GM18870 (cell line): ENCODE measurements at regions not wholly inside any gene's neighbourhood (a gene's known extent, or its start where the extent isn't known, plus 50 kb on each side); places are given as distances from the start of the nearest gene placed in this dataset.
"Not testable (repeated sequence)": the region's sequence is repeated elsewhere in the genome, so short reads cannot be mapped to it uniquely, and the experiment has no call there.

Experiments
- ATAC-seq: cut with Tn5 transposase; IDR thresholded peaks from one replicate; pipeline ENCODE4 v1.9.1; 2021; ENCODE audit warnings: moderate library complexity; ENCODE audit not compliant: unreplicated experiment

DNA sequence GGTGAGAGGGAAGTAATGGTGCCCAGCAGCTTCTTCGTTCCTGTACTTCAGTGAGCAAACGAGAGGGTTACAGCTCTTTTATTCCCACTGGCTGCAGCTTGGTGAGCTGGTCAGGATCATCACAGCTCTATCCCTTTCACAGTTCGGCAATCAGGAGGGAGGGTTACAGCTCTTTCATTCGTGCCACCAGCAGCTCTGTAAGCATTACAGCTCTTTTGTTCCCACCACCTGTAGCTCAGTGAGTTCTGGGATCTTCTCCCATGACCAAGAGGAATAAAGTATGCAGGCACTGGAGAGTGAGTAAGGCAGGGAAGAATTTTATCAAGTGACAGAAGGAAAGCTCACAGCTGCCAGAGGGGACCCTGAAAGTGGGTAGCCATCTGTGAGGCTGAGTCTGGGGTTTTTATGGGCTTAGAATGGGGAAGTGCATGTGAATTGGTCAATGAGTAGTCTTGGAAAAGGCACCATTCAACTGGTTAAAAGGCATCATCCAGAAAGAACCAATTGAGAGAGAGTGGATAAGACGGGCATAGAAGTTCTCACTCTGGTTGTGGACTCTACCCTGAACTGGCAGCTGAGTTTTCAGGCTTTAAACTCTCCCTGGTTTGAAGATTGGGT lies 123.7 kb downstream of the COX18 start:
- ATAC-seq: no peak

DNA sequence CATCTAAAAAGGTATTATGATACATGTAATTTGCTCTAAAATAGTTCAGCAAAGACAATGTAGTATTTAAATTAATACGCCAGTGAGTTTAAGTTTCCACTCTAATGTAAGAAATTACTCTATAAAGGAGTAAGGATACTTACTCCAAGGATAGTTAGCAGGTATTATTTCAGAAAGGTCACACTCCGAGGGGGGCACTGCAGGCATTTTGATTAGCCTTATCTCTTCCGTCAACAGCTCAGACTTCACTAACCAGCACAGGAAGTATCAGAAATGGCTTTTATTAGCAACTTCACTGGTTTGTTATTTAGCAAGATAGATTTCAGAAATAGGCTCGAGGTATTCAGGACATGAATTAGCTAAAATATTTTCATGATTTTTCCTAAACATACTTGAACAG lies 127.0 kb downstream of the COX18 start:
- no peak for ATAC-seq

DNA sequence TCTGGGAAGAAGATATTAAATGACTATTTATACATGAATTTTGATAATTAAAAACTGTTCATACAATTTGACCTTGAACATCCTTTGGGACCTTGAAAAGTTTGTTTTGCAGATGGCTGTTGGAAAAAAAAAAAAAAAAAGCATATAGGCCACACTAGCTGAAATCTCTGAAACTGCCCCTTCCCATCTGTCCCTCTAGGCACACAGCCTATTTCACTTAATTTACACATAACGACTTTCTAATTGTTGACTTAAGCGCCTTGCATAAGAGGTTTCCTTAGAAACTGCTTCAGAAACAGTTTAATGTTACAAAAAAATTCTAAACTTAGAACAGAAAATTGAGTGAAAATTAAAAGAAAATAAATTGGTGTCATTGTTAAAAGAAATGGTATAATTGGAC lies 131.0 kb downstream of the COX18 start:
- no peak for ATAC-seq

DNA sequence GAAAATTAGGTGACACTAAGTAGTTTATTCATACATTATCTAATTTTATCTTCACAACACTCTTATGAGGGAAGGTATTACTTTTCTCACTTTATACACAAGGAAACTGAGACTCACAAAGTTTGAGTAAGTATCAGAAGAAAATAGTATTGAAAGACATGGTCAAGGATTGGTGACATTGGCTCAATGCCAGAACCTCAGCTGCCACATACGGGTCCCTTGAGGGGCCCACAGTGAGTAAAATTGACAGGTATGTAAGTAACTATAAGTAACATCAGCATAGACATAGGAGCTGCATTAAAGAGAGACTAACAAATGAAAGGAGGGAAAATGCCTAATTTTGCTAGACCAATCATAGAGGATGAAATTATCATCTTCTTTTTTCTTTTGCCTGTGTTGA lies 134.1 kb downstream of the COX18 start:
- ATAC-seq: no peak

DNA sequence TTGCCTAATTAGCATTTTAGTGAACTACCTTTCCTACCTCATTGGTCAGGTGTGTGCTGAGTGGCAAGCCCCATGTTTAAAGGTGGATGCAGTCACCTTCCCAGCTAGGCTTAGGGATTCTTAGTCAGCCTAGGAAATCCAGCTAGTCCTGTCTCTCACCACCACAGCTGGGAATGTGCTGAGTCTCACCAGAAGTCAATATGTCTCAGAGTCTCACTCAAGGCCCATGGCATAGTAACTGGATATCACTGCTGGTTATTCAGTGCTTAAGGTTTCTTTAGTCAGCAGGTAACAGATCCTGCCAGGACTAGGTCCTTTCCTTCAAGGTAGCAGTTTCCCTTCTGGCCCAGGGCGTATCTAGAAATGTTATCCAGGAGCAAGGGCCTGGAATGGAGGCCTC lies 136.5 kb downstream of the COX18 start:
- no peak for ATAC-seq

DNA sequence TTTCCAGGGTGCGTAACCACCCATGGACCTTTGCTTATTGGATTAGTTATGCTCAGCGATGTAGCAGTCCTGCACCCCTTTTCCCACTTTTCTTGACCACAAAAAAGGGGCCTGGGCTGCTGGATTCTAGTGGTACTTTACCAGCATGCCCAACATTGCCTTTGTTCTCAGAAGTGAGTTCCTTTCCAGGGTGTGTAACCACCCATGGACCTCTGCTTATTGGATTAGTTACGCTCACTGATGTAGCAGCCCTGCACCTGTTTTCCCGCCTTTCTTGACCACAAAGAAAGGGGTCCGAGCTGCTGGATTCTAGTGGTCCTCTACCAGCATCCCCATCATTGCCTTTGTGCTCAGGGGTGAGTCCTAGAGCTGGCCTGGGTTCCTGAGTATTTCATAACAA lies 138.2 kb downstream of the COX18 start:
- ATAC-seq: no peak

DNA sequence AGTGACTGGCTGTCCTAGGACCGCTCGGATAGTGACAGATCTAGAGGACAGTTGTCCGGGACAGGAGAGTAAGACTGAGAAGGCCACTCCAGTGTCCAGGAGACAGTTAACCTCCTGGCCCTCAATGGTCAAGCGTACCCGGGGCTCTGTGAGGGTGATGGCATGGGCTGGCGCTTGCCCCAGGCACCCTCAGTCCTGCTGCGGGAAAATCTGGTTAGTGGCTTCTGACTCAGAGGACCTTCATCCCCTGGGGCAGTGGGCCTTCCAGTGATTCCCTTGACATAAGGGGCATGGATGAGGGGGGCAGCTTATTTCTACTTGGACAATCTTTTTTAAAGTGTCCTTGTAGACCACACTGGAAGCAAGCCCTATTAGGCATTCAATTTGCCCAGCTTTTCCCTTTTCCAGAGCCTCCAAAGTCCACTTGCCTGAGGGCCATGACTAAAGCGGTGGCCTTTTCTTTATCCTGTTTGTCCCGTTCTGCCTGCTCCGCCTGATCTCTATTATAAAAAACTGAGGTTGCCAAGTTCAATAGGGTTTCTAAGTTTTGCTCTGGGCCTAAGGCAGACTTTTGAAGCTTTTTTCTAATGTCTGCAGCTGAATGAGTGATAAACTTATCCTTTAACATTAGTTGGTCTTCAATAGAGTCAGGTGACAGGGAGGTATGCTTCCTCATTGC lies 139.8 kb downstream of the COX18 start:
- not testable (repeated sequence) for ATAC-seq

DNA sequence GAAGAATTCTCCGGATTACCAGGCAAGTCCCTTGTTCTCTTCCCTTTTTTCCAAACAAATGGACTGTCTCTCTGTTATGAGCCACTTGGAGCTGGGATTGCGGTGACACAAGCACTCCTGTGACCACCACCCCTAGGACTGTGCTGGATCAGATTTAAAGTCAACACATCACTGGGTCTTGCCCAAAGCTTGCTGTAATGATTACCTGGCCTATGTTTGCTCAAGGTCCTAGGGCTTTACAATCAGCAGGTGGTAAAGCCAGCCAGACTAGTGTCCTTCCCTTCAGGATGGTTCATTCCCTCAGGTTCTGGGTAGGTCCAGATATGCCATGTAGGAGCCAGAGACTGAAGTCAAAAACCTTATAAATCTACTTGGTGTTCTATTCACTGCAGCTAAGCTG lies 144.7 kb downstream of the COX18 start:
- ATAC-seq: no peak

DNA sequence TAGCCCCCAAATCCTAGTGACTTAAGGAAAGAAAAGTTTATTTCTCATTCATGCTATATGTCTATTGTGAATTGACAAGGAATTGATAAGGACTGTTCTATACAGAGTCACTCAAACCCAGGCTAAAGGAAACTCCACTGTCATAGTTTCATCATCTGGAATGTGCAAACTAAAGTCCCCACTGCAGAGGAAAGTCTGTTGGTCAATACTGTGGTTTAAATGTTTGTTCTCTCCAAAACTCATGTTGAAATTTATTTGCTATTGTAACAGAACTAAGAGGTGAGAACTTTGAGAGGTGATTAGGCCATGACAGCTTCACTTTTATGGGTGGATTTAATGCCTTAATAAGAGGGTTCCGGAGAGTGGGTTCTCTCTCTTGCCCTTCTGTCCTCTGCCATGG lies 149.6 kb downstream of the COX18 start:
- ATAC-seq: no peak

DNA sequence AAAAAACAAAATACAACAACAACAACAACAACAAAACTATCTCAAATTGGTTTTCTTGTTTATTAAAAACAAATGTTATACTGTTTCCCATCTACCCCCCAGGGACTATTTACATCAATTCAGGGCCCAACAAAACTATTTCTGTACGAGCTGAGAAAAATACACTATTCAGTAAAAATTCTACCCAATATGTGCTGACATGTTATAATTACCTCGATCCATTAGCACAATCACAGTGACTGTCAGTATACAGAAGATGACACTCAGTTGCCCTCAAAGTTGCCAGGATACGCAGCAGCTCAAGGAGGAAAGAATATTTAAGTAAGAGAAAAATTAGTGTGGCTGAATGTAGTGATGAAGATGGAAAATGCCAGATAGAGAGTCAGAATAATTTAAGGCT lies 150.1 kb downstream of the COX18 start:
- no peak for ATAC-seq

DNA sequence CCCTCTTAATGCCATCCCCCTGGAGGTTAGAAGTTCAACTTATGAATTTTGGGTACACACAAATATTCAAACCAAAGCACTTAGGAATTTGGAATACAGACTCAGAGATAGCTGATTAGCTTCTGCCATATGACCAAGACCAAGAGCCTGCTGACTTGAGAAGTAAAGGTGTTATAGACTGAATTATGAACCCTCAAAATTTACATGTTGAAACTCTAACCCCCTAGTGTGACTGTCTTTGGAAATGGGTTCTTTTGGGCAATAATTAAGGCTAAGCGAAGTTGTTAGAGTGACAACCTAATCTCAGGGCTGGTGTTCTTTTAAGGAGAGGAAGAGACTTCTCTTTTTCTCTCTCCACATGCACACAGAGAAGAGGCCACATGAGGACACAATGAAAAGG lies 151.2 kb downstream of the COX18 start:
- ATAC-seq: no peak

DNA sequence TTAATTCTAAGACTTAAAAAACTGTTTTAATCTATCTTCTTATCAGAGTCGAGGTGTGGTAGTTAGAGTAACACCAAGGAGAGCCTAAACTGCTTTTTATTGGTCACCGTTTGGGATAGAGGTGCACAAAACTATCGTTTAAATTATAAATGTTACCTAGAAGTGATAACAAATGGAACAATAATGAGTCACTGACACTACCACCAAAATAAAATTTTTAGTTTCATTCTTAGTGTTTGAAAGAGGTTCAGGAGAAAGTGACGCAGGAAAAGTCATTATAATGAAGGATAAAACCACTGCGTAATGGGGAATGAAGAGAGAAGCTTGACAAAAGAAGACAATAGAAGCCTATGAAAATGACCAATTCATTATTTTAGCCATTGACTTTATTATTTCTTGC lies 158.2 kb downstream of the COX18 start:
- no peak for ATAC-seq

DNA sequence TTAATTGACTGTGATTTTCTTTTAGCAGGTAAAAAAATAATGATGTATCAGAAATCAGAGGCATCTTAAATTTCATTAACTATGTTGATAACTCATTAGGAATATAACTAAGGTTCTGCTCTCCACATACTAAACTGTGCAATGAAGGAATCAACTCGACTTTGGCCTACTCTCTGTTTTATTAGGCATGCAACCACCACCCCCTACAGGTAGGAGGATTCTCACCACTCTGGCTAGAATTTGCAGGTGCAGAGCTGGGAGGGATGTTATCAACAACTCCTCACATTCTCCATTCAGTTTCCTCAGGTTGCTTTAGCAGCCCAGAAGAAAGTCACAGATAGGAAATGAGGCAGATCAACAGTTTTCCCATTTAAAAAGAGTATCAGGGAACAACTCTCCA lies 160.1 kb downstream of the COX18 start:
- no peak for ATAC-seq

DNA sequence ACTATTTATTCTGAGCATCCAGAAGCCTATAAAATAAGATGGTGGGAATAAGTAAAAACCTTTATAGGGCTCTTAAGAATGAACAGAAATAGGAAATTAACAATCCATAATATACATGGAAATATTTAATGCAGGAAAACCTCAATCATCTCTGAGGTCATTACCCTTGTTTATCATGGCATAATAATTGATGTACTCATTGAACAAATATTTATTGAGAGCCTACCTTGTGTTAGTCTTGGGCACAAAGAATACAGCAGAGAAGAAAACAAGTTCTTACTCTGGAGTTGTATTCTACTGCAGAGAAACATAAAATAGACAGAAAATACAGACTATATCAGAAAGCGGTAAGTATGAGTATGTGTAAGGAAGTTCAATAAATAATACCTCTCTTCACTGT lies 167.2 kb downstream of the COX18 start:
- ATAC-seq: no peak

DNA sequence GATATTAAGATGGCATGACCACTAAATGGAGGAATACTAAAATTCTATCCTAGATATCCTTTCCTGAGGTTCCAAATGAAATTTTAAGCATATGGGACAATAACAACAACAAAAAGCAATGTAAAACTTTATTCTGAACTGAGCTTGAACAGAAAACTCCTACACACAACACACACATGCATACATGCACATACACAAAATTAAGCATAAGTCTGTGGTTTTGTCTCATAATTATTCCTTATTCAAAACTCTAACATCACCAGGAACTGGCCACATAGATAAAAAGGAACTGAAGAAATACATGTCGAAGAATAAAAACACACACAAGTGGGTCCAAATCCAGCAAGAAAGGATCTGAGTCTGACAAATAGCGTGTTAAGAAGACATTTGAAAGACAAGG lies 168.0 kb downstream of the COX18 start:
- no peak for ATAC-seq

DNA sequence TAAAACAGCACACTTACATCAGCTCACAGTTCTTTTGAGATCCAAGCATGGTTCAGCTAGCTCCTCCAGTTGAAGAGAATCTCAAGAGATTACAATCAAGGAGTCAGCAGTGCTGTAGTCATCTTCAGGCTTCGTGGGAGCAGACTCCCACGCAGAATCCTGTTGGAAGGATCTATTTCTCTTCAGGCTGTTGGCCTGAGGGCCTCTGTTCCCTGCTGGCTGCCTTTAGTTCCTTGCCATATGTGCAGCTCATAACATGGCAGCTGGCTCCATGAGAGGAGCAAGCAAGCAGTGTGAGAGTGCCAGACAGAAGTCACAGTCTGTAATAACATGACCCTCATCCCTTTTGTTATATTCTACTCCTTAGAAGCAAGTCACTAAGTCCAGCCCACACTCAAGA lies 168.6 kb downstream of the COX18 start:
- ATAC-seq: no peak

DNA sequence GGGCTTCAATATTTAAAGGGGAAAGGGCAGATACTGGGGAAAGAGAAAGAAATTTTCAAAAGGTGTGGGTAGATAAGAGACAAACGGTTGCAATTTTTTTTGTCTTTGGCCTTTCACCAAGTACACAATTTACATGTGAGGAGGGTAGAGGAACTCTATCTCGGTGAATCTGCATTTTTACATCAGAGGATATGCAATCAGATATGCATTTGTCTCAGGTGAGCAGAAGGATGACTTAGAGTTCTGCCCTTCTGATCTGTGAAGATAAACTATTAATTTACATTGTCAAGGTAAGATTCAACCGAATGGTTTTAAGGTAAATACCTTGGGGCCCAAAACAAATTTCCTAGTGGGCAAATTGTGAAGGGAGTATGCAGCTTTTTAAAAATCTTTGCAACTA lies 169.9 kb downstream of the COX18 start:
- ATAC-seq: no peak

DNA sequence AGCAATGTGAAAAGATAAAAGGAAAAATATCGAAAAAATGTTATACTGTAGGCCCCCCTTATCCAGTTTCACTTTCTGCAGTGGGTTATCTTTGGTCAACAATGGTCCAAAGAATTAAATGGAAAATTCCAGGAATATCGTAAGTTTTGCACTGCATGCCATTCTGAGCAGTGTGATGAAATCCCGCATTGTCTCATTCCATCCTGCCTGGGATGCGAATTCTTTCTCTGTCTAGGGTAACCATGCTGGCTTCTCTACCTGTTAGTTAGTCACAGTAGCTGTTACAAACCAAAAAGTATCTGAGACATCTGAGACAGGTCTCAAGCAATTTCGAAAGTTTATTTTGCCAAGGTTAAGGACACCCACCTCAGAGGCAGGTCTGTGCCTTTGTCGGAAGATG lies 170.3 kb downstream of the COX18 start:
- no peak for ATAC-seq

DNA sequence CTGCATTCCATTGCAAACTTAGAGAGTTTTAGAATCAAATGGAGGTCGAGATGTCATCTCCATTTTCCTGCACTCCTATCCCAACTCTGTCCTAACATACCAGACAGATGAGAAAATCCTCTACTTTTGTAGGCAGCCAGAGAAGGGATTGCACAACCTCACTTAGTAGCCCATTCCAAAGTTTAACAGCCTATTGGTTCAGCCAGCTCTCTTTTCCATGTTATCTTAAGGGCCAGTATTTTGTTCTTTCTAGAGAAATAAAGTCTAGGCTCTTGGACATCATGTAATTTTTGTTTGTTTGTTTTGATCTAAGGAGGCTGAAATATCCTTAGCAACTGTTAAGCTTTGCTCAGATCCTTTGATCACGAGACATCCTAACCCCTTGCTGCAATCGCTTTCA lies 173.0 kb downstream of the COX18 start:
- no peak for ATAC-seq

DNA sequence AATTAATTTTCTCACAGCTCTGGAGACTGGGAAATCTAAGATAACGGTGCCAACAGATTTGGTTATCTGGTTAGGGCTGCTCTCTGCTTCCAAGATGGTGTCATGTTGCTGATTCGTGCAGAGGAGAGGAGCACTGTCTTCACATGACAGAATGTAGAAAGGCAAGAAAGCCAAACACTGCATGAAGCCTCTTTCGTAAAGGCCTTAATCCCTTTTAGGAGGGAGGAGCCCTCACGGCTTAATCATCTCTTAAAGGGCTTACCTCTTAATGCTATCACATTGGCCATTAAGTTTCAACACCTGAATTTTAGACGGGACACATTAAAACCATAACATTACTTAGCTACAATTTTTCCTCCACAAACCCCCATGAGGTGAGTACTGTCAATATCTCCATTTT lies 174.1 kb downstream of the COX18 start:
- ATAC-seq: no peak

DNA sequence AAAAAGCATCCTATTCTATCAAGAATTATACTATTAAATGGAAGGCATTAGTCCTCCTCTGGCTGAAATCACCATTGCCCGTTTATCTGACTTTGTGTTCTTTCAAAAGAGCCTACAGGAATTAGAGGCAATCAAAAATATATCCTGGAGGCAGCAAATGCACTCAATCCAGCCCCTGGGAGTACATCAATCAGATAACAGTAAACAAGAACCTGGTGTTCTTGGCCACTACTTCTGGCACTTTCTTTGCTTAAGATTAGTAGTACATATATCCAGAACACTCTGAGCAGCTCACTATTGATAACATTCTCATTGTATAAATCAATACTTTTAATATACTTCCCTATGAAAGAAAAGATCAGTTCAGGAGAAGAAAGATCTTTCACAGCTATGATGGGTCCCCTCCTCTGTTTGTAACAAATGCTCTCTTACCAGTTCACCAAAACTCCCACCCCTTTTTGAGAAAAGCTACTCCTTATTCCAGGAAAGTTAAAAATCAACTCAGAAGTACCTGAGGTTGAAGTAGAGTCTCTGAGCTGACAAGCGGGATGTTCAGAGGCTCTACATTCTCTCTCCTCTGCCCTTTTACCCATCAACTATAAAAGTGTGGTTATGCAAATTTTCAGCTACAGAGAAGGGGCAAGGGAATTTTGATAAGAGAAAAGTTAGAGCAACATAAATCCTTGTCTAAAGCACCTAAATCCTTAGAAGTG lies 176.0 kb downstream of the COX18 start:
- no peak for ATAC-seq

DNA sequence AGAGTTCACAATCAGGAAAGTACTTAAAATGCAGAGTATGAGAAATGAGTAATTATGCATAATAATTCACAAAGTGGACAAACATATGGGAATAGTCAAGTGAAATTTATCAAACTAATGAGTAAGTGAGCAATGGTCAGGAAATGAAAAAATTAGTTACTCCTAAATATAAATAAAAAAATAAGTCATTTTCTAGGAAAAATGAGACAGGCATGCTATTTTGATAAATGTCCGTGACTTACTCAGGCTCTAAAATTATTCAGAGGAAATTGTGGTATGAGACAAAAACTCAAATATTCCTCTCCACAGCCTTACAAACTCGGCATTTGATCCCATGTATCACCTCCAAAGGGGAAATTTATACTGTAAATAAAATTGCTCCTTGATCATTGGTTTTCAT lies 181.2 kb downstream of the COX18 start:
- no peak for ATAC-seq

DNA sequence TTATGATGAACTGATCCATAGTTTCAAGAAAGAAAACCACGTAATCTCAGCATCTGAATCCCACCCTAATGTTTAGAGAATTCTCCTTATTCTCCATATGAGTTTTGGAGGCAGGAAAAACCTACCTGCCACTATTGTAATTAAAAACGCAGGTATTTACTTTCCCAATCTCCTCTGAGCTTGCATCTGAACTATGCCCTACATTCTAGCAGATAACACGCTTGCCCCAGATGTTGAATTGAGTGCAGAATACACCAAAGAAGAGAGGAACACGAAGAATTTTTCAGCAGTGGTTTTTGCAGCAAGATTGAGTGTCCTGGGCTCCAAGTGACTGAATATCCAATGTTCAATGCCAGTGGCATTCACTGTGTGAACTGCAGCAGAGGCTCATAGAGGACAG lies 182.4 kb downstream of the COX18 start:
- ATAC-seq: no peak
